GM18519 (cell line): ENCODE measurements at regions not wholly inside any gene's neighbourhood (a gene's known extent, or its start where the extent isn't known, plus 50 kb on each side); places are given as distances from the start of the nearest gene placed in this dataset.
"Not testable (repeated sequence)": the region's sequence is repeated elsewhere in the genome, so short reads cannot be mapped to it uniquely, and the experiment has no call there.

ENCODE experiments used
- ATAC-seq: cut with Tn5 transposase; IDR thresholded peaks from one replicate; pipeline ENCODE4 v1.9.1; 2021; ENCODE audit warnings: mild to moderate bottlenecking, moderate library complexity; ENCODE audit not compliant: unreplicated experiment, low FRiP score

GRCh38 chr4:138485498-138485897 is 243.3 kb upstream of the SLC7A11 start:
- ATAC-seq = no peak

GRCh38 chr4:138475116-138475515 is 233.0 kb upstream of the SLC7A11 start:
- ATAC-seq = no peak

- ATAC-seq = no peak
Observed at GRCh38 chr4:138473339-138473738, 231.2 kb upstream of the SLC7A11 start.

GRCh38 chr4:138460477-138461414 is 218.6 kb upstream of the SLC7A11 start:
- ATAC-seq = no peak

DNA sequence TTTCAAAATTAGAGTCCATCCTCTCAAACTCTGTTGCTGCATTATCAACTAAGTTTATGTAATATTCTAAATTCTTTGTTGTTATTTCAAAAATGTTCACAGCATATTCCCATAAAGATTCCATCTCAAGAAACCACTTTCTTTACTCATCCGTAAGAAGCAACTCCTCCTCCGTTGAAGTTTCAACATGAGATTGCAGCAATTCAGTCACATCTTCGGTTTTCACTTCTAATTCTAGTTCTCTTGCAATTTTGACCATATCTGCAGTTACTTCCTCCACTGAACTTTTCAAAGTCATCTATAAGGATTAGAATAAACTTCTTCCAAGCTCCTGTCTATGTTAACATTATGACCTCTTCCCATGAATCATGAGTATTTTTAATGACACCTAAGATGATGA is 216.6 kb upstream of the SLC7A11 start:
- no peak for ATAC-seq

- not testable (repeated sequence) for ATAC-seq
Observed at GRCh38 chr4:138456349-138456748, 214.2 kb upstream of the SLC7A11 start.

DNA sequence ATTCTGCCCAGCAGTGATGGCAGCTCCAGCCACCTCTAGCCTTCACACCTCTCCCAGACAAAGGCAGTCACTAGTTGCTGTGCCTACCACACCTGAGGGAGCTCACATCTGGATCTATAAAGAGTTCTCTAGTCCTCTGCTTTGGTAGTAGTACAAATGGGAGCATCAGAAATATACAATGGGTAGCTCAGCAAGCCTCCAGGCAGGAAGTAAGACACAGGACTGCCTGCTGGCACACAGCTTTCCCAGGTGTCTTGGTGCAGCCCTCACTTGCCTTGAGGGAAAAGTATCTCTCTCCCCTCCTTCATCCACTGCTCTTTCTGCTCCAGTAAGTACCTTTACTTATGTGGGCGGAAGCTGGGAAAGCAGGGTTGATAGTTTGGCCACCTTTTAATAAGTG is 212.9 kb upstream of the SLC7A11 start:
- ATAC-seq = no peak

- ATAC-seq = no peak
Observed at GRCh38 chr4:138452826-138453225, 210.7 kb upstream of the SLC7A11 start.

GRCh38 chr4:138451276-138451663 is 209.1 kb upstream of the SLC7A11 start:
- no peak for ATAC-seq

DNA sequence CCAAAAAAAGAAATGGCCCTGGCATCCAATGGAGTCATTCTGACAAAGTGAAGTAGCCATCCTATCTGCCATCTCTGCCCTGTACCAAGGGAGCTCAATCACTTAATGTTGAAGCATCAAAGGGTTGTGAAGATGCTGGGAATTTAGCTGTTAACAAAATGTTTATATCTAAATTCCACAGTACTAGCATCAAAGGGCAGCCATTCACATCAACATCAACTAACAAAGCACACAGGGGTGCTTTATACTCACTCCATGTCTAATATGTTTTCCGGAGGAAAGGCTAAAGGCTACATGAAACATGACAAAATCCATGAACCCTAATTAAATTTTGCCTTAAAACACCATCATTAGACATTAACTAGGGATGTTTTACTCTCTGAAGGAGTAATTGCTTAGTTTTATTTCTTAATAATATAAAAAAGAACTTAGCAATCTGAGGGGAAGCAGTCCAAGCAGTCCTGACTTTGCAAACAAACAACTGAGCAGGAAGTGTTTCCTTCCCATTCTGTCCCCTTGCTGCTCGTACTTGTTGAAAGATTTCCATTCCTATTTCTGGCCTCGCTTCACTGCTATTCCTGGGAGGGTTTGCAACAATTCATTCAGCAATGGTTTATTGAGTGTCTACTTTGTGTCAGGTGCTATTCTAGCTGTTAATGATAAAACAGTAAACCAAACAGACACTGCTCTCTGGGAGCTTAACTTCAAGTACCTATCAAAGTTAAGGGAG is 208.6 kb upstream of the SLC7A11 start:
- ATAC-seq = no peak

- no peak for ATAC-seq
Observed at GRCh38 chr4:138449938-138450337, 207.8 kb upstream of the SLC7A11 start.

- ATAC-seq = no peak
Observed at GRCh38 chr4:138448169-138448568, 206.0 kb upstream of the SLC7A11 start.

DNA sequence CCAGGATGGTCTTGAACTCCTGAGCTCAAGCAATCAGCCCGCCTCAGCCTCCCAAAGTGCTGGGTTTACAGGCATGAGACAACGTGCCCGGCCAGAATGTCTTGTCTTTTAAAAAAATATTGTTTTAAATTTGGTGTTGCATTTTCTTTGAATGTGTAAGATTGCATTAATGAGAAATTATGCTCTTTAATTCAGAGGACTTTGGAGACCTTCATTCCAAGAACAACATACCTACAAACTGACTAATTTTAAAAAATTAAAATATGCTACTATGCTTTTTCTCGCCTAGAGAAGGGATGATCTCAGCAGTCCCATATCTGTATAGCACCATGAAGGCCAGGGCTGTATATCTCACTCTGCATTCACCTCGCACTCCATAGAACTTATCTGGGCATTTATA is 204.3 kb upstream of the SLC7A11 start:
- no peak for ATAC-seq

GRCh38 chr4:138445098-138445497 is 202.9 kb upstream of the SLC7A11 start:
- no peak for ATAC-seq

DNA sequence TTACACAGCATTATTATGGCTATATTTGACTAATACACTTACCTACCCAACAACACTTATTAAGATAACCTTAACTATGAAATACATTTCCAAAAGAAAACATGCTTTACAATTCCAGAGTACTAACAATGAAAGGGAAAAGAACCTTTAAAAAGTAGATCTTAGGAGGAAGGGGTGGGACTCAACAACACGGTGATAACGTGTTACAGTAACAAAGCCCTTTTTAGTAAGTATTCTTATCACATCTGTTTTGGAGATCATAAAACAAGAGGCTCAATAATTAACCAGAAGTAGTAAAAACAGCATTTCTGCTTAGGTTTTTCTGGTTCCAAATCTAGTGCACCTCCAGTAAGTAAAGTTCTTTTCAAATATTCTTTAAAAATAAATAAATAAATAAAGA is 202.1 kb upstream of the SLC7A11 start:
- no peak for ATAC-seq

GRCh38 chr4:138439143-138439581 is 197.0 kb upstream of the SLC7A11 start:
- no peak for ATAC-seq

GRCh38 chr4:138438608-138439007 is 196.5 kb upstream of the SLC7A11 start:
- no peak for ATAC-seq

DNA sequence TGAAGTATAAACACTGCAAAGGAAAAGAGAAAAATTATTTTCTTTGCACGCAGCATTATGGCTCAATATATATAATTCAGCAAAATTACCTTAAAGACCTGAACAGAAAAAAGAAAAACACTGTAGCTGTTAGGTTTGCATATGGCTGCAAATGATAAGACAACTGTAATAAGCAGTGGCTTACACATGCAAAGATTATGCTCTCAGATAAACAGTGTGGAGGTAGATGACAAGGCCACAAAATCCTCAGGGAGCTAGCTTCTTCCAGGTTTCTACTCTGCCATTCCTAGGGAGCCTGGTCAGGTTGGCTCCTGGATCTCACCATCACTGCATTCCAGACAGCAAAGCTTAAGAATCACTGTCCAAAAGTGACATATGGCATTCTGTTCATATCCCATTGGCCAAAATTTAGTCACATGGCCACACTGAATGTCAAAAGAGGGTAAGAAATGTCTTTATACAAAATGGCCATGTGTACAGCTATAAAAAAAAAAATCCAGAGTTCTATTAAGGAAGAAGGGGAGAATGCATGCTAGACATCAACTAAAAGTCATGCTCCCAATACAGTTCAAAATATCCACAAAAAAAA is 195.2 kb upstream of the SLC7A11 start:
- ATAC-seq = no peak

GRCh38 chr4:138435733-138436132 is 193.6 kb upstream of the SLC7A11 start:
- ATAC-seq = not testable (repeated sequence)

DNA sequence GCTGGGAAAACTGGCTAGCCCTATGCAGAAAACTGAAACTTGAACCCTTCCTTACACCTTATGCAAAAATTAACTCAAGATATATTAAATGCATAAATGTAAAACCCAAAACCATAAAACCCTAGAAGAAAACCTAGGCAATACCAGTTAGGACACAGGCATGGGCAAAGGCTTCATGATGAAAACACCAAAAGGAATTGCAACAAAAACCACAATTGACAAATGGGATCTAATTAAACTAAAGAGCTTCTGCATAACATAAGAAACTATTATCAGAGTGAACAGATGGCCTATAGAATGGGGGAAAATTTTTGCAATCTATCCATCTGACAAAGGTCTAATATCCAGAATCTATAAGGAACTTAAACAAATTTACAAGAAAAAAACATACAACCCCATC is 192.9 kb upstream of the SLC7A11 start:
- not testable (repeated sequence) for ATAC-seq

DNA sequence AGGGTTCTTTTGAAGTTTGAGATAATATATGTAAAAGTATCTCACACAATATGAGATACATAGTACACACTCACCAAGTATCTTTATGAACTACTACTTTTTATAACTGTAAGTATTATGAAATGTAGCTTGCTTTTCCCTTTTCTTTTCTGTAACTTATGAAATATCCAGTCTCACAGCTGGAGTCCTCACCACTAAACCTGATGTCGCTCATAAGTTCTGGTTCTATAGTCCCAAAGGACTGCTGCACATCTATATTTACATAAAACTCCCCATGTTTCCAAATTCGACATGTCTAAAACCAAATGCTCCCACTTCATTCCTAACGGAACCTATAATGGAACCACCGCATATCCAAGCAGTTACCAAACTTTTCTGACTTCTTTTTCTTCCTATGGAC is 186.5 kb upstream of the SLC7A11 start:
- ATAC-seq = no peak
